ENCODE measurements at regions not wholly inside any gene's neighbourhood (a gene's known extent, or its start where the extent isn't known, plus 50 kb on each side); places are given as distances from the start of the nearest gene placed in this dataset.

- no peak for TF ChIP-seq CTCF (IDR thresholded peaks at IDR 0.05 in 8 of 11, conservative IDR thresholded peaks at IDR 0.05 in 3 of 11)
- no peak for TF ChIP-seq POLR2A (IDR thresholded peaks at IDR 0.05)
- TF ChIP-seq POLR2AphosphoS5 (IDR thresholded peaks at IDR 0.05): no peak
Observed at GRCh38 chr1:213414346-213414745, 363.3 kb downstream of the RPS6KC1 start.
